NOMO-1 treated with DMSO at 0.1 percent for 48 hours (cell line): ENCODE measurements at regions not wholly inside any gene's neighbourhood (a gene's known extent, or its start where the extent isn't known, plus 50 kb on each side); places are given as distances from the start of the nearest gene placed in this dataset.

Experiments used
- DNase-seq: peaks from one replicate; lab custom pipeline; 2025; ENCODE audit not compliant: unreplicated experiment; lab: John Stamatoyannopoulos, UW

DNA sequence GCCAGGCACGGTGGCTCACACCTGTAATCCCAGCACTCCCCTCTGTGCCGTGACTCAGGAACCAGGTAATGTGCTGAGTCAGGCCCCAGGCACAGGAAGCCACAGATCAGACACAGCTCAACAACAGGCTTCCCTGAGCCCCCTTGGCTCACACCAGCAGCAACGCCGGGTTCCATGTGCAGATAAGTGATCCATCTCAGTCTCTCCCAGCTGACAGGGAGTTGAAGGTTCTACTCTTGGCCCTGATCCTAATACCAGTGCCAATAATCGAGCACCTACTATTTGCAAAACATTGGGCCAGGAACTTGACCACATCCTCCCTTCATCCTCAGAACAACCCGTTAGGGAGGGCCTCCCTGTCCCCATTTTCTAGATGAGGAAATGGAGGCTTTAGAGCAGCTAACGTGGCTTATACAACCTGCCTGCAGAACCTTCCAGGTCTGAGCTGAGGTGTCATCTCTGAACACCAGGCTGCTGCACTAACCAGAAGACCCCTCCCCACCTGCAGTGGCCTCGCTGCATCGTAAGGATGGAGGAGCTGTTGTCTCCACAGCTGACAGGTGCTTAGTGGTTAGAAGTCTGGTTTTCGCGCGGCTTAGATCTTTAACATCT, 64.8 kb upstream of the AMZ2 start:
- no peak for DNase-seq

DNA sequence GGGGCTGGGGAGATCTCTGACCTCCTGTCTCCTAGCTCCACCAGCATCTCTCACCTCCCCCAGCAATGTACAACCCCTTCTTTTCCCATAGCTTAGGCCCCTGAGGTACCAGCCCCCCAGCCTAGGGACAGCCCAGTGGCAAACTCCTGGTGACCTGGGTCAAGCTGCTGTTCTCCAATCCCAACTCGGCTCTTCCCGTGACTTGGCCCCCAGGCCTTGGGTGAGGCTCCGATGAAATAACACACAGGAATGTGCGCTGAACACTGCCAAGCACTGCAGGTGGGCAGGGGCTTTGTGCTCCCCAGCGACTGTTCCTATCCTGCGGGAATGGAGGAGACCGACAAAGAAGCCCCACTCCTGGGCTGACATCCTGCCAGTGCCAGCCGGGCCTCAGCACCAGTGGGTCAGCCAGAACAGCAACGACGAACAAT, 63.7 kb upstream of the AMZ2 start:
- DNase-seq = no peak

DNA sequence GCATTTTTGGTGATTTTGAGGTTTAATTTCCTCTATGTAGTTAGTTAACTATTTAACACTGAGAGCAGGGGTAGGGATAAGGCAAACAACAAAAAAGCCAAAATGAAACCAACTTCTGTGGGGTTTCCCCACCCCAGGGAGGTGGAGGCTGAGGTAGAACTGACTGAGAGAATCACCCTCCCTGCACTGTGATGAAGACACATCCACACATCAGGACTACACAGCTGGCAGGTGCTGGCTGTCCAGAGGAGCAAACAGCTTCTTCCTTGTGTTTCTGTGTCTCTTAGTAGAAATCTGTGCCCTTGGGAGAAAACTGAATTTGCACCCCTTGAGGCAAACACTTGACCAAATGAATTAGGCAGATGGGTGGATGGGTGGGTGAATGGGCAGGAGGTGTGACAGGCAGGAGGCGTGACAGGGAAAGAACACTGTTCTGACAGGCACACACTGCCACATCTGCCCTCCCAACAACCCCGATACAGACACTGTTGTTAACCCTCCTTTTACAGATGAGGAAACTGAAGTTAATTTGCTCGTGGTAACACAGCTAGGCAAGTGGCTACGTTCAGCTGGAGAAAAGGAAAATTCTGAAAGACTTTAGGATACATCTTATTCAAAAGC, 62.9 kb upstream of the AMZ2 start:
- DNase-seq = no peak

DNA sequence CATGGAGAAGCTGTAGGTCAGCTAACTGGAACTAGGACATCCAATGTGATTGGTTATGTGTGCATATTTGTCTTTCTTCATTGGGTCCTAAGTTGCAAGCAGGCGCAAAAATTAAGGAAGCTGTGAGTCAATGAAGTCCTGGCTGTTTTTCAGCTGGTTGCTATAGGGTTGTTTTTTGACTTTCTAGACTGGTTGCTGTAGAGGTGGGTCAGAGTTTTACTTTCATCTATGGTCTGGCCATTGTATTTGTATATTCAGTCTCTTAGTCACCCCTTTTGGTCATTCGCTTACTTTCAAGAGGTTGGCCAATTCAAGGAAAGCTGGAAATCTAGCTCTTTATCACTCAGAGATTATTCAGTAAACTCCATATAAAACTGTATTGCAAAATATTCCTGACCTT, 62.0 kb upstream of the AMZ2 start:
- no peak for DNase-seq

DNA sequence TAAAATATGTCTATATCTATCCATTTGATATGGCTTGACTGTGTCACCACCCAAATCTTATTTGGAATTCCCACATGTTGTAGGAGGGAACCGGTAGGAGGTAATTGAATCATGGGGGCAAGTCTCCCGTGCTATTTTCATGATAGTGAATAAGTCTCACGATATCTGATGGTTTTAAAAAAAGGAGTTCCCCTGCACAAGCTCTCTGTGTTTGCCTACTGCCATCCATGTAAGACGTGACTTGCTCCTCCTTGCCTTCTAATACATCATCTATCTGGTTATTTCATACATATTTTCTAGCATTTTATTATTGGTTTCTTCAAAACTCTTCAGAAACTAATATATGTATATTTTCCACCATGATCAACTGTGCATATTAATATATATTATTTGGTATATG, 57.3 kb upstream of the AMZ2 start:
- no peak for DNase-seq

DNA sequence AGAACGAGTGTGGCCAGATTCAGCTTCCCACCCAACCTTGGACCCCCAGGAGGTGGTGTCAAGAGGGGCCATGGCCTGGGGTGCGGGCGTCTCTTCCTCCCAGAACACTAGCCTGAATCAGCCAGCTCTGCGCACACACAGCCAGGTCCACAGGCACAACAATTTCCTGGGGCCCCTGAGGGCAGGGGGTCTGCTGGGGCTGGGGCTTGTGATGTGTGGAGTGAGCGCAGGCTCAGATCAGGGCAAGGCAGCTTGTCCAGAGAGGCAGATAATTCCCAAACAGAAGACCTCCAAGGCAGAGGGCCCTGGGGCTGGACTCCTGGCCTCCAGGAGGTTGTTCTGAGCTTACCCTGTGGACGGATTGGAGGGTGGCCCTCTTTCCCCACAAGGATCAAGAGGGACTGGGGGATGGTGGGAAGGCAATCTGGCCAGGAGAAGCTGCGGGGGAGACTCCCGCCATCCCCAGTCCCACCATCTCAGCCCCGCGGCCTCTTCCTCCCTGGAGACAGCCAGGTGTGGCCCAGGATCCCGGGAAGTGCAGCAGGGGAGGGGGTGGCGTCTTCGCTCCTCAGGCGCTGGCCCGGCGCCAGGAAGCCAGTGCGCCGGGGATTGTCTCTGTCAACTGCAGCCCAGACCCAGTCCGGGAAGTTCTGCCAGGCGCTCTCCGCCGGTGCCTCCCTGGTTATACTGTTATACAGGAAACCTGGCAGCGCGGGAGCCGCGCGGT, 52.0 kb upstream of the AMZ2 start:
- DNase-seq = no peak

DNA sequence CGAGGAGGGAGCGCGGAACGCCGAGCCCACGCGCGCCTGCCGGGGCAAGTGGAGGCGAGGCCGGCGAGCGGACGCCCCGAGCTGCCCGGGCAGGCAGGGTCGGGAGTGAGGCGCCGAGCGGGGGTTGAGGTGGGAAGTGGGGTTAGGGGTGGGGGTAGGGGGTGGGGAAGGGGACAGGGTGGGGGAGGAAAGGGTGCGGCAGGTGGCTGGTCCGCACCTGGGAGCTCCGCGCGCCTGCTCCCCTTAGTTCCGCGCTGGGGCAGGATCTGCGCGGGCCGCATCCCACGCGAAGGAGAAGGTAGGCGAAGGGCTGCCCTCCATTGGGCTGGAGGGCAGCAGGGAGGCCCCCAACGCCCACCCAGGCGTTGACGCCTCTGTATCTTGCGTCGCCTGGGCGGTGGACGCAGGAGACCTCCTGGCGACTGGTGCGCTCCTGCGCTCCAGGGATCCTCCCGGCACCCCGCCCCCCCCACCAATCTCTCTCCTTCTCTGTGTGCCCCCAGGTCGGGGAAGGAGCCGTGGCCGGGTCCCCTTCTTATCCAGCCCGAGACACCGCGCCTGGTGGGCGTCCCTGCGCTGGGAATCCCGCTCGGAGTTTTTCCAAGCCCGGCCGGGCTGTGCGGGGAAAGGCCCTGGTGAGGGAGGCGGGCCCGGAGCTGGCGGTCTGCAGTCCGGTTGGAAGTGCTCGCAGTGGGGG, 51.3 kb upstream of the AMZ2 start:
- no peak for DNase-seq

DNA sequence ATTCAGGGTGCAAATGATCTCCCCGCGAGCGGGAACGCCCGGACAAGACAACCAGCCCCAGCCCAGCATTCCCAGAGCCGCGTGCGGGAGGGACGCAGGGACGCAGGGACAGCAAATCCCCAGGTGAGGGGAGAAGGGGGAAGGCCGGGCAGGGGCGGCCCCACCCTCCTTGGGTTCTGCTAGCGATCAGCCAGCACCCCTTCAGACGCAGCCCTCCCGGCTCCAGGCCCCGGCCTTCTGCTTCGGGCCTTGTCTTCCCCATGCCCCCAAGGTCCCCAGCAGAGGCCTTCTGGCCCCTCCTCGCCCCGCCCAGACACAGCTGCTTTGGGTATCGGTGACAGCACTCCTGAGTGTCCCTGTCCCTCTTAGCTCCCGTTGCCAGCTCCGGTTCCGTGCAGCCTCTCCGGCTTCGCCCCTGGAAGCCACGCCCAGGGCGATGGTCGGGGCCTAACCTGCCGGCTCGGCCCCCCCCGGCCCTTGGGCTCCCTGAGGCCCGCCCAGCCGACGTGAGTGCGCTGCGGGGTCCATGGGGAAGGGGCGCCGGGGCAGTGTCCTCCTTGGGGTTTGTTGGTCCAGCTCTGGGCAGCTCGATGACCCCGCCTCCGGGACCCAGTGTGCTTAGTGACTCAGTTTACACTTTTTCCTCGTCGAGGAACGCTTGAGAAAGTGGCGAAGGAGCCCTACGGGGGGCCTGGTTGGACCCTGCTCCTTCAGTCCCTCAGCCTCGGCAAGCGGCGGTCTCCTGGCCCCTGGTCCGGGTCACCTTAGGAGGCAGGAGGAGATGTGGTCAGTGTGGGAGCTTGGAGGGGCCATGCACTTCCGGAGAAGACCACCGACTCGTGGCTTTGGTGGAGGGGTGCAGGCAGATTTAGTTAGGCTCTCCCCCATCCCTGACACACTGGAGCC, 50.5 kb upstream of the AMZ2 start:
- no peak for DNase-seq

DNA sequence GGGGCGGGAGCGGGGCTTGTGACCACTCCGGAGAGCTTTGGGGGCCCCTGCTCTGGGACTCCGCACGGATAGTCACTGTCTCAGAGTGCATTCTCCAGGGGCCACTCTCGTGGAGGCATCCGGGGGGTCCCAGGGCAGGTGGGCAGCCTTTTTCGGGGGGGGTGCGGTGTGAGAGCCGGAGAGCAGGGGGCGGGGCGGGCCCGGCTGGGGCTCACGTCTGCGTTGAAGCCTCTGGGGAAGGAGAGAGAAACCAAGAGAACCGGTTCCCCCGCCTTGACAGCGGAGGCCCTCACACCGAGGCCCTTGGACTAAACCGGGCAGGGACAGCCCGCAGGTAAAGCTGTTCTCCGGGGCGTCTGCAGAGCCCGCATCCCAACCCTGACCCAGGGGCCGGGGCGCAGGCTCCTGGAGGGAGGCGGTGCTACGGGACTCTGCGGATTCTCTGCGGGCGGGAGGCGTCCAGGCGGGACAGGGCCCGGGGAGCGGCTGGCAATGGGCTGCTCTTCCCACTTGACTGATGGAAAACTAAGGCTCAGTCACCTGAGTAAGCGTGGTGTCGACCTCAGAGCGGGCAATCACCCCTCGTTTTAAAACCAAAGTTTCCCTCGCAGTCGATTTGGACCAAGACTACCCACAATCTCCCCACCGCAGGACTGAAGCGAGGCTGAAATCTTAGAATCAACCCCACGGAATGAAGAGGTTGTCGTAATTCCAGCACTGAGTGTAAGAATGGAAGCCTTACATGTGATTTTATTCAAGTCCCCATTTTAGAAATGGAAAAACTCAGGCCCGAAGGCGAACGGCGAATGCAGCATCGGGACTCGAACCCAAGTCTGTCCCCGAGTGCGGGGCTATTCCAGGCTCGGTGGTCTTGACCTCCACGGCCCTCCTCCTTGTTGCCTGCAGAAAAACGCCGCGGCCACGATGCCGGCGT, 49.6 kb upstream of the AMZ2 start:
- no peak for DNase-seq
